A673 (cell line): ENCODE measurements at regions not wholly inside any gene's neighbourhood (a gene's known extent, or its start where the extent isn't known, plus 50 kb on each side); places are given as distances from the start of the nearest gene placed in this dataset.

Source experiments
- BruUV-seq: library from RNA; stranded (reverse); fragments of 400-500 nt; replicated peaks from 2 replicates; lab custom pipeline; 2021; lab: Mats Ljungman, UMichigan
- CTCF ChIA-PET: fragments of 300-600 bp; sonication (Branson Sonifier 250); formaldehyde crosslinking; loops from one replicate; lab custom pipeline; 2022; ENCODE audit warnings: antibody characterized with exemption; lab: Charles Lee
- POLR2A ChIA-PET: fragments of 300-600 bp; sonication (Branson Sonifier 250); formaldehyde crosslinking; loops from one replicate; lab custom pipeline; 2022; ENCODE audit warnings: antibody characterized with exemption; ENCODE audit not compliant: low non-redundant PET; lab: Charles Lee
- DNase-seq: peaks from one replicate; pipeline ENCODE4 v3.0.0-alpha.2; 2015; ENCODE audit warnings: low spot score
- H3K27ac ChIP-seq: fragments of 200-600 bp; sonication (generic); 2 replicates; pipeline ENCODE4 v1.5.1; 2016; ENCODE audit warnings: mixed run types, low read depth, mild to moderate bottlenecking, mixed read lengths, antibody characterized with exemption, low read length; ENCODE audit not compliant: poor library complexity, severe bottlenecking
- H3K27me3 ChIP-seq: fragments of 200-600 bp; sonication (generic); replicated peaks from 2 replicates; pipeline ENCODE4 v1.6.1; 2017; ENCODE audit warnings: mixed run types, low read depth, mild to moderate bottlenecking, mixed read lengths, antibody characterized with exemption, low read length; ENCODE audit not compliant: insufficient read depth, poor library complexity
- H3K36me3 ChIP-seq: fragments of 200-600 bp; sonication (generic); 2 replicates; pipeline ENCODE4 v1.6.1; 2016; ENCODE audit warnings: mixed run types, mild to moderate bottlenecking, mixed read lengths, antibody characterized with exemption, low read length; ENCODE audit not compliant: insufficient read depth, poor library complexity, severe bottlenecking
- H3K4me1 ChIP-seq: fragments of 200-600 bp; sonication (generic); 2 replicates; pipeline ENCODE4 v1.6.1; 2017; ENCODE audit warnings: mixed run types, mild to moderate bottlenecking, mixed read lengths, antibody characterized with exemption, low read length; ENCODE audit not compliant: insufficient read depth, poor library complexity, severe bottlenecking
- H3K4me3 ChIP-seq: fragments of 200-600 bp; sonication (generic); 2 replicates; pipeline ENCODE4 v1.5.1; 2016; ENCODE audit warnings: low read depth, mixed run types, mild to moderate bottlenecking, mixed read lengths, low read length; ENCODE audit not compliant: poor library complexity, severe bottlenecking
- H3K9me3 ChIP-seq: fragments of 200-600 bp; sonication (generic); 2 replicates; pipeline ENCODE4 v1.6.1; 2016; ENCODE audit warnings: mixed run types, low read depth, mild to moderate bottlenecking, mixed read lengths, antibody characterized with exemption, low read length; ENCODE audit not compliant: poor library complexity, severe bottlenecking
- EZH2 ChIP-seq: fragments of 200-600 bp; sonication (generic); IDR thresholded peaks from 2 replicates; pipeline ENCODE4 v1.6.1; 2017; ENCODE audit warnings: borderline replicate concordance, low read depth, mild to moderate bottlenecking, mixed read lengths, antibody characterized with exemption, low read length; ENCODE audit not compliant: poor library complexity, severe bottlenecking
- intact Hi-C: fragments of 100-400 bp; cut with micrococcal nuclease; formaldehyde crosslinking; loops from one replicate; pipeline ENCODE4 v1.10.0; 2022; ENCODE audit not compliant: unreplicated experiment
- TF ChIP-seq, protein P1 (sequence below): fragments of 300-800, 200-600 bp; sonication (generic); conservative IDR thresholded peaks from 2 replicates; pipeline ENCODE4 v1.5.1; 2017; ENCODE audit warnings: low read depth, mild to moderate bottlenecking, antibody characterized with exemption, low read length, moderate library complexity, mixed read lengths

DNA sequence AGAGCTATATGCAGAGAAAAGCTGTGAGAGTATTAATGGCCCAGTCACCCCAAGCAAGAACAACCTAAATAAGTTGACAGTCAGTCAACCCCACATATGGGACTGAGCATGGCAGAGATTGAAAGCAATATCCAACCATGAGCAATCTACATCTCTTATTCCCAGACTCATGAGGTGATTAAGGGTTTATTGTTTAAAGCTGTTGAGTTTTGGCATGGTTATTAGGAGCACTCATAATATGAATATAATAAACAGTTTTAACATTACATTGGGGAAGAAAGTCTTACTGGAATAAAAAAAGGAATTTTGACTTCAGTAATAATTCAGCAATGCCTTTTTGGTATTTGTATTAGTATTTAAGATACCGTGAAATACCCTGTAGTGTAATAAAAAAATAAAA lies 1627.4 kb downstream of the STIM2 start:
- BruUV-seq: no TSS peak
- no peak overlapping the region for H3K27ac ChIP-seq
- H3K4me1 ChIP-seq: no peaks in the 10 kb centered on the region
- no peak overlapping the region for H3K4me3 ChIP-seq
- intact Hi-C loops: no loop called here
- no peak for DNase-seq
- H3K9me3 ChIP-seq: no peaks in the 10 kb centered on the region
- H3K36me3 ChIP-seq: no peaks in the 10 kb centered on the region
- TF ChIP-seq EZH2: no peak
- TF ChIP-seq, protein P1, sequence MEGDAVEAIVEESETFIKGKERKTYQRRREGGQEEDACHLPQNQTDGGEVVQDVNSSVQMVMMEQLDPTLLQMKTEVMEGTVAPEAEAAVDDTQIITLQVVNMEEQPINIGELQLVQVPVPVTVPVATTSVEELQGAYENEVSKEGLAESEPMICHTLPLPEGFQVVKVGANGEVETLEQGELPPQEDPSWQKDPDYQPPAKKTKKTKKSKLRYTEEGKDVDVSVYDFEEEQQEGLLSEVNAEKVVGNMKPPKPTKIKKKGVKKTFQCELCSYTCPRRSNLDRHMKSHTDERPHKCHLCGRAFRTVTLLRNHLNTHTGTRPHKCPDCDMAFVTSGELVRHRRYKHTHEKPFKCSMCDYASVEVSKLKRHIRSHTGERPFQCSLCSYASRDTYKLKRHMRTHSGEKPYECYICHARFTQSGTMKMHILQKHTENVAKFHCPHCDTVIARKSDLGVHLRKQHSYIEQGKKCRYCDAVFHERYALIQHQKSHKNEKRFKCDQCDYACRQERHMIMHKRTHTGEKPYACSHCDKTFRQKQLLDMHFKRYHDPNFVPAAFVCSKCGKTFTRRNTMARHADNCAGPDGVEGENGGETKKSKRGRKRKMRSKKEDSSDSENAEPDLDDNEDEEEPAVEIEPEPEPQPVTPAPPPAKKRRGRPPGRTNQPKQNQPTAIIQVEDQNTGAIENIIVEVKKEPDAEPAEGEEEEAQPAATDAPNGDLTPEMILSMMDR: no peak
- H3K27me3 ChIP-seq: no peaks in the 10 kb centered on the region
- POLR2A ChIA-PET: no interaction called here
- CTCF ChIA-PET: no interaction called here

DNA sequence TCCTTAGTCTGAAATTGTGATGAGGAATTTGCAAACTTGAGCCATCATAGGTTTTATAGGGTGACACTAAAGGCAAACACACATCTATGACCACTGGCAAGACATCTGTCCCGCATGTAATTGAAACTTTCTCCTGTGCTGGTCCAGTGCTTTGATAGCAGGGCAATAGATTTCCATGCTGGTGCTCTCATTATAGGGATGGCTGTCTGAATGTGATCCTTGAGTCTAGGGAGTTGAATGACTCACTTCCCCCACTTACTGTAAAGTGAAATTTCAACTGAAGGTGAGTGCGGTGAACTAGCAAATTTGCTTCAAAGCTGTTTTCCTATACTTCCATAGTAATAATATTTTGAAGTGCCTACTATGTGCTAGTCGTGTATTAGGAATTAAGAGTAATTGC lies 1630.0 kb downstream of the STIM2 start:
- Histone ChIP-seq H3K27ac (no peak overlapping the region), H3K36me3 (no peaks in the 10 kb centered on the region), H3K4me1 (no peaks in the 10 kb centered on the region), H3K4me3 (no peak overlapping the region), H3K9me3 (no peaks in the 10 kb centered on the region), H3K27me3 (no peaks in the 10 kb centered on the region)
- POLR2A ChIA-PET: no interaction called here
- BruUV-seq: no TSS peak
- intact Hi-C loops: no loop called here
- DNase-seq: no peak
- no peak for TF ChIP-seq EZH2
- TF ChIP-seq, protein P1: no peak
- CTCF ChIA-PET: no interaction called here

DNA sequence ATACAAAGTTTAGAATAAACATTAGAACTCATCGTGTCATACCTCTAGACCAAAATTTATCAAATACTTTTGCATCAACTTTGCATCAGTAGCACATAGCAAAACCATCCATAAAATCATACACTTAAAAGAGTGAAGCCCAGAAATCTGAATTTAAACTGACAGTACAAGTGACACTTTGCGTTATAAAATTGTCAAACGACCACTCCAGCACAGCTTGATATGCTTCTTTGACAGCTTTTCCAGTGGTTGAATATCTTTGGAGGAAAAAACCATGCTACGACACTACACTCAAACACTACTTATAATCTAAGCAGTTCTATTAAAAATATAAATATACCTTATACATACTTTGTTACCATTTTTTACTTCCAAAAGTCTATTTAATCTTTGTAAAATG lies 1644.4 kb downstream of the STIM2 start:
- H3K36me3 ChIP-seq: no peaks in the 10 kb centered on the region
- DNase-seq: no peak
- CTCF ChIA-PET: no interaction called here
- no peaks in the 10 kb centered on the region for H3K4me1 ChIP-seq
- no TSS peak for BruUV-seq
- no peaks in the 10 kb centered on the region for H3K9me3 ChIP-seq
- no peak for TF ChIP-seq EZH2
- TF ChIP-seq, protein P1: no peak
- POLR2A ChIA-PET: no interaction called here
- no peak overlapping the region for H3K4me3 ChIP-seq
- H3K27me3 ChIP-seq: no peaks in the 10 kb centered on the region
- H3K27ac ChIP-seq: no peak overlapping the region
- intact Hi-C loops: no loop called here
